ENCODE measurements at regions not wholly inside any gene's neighbourhood (a gene's known extent, or its start where the extent isn't known, plus 50 kb on each side); places are given as distances from the start of the nearest gene placed in this dataset.

DNA sequence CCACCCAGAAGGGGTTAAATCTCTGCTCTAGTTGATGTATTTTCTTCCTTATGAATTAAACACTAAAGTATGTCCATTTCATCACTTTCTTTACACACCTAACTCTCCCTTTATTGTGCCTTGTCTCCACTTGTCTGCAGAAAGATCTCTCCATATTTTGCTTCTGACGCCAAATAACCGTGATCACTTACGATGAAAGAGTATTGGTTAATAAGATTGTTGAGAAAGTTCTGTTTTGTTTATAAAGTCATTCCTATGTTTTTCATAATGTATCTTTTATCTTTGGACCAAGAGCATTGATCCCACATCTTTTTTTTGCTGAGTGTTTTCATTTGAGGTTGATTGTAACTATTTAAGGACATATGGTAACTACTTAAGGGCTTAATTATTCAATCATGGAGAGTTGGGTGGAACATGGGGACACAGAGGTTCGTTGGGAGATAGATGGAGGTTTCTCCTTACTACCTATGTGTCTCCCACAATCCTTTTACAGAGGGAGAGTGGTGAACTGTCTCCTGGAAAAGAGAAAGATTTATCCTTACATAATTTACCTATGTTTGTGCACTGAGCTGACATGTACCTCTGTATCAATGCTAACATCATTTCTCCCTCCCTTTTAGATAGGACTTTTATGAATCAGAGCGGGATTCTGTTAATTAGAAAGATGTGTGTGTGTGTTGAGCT lies 120.7 kb upstream of the SLC38A2 start:
- CTCF ChIA-PET: interaction anchor here (0.6 kb wide), 1 partner anchor 137 kb away, joined by 3 read pairs; no protein-coding TSS in a partner anchor
- no peak overlapping the region for H3K4me3 ChIP-seq (ENCODE audit: low read length)
- no TSS peak for BruUV-seq (replicated peaks)
- POLR2A ChIA-PET (ENCODE audit: unreplicated experiment): interaction anchor here (0.8 kb wide), 1 partner anchor 126 kb away, joined by 6 read pairs; no protein-coding TSS in a partner anchor
- H3K79me2 ChIP-seq (ENCODE audit: low read length): no peaks in the 10 kb centered on the region
- no peaks in the 10 kb centered on the region for H3K36me3 ChIP-seq (ENCODE audit: low read depth, low read length)
- H3K4me2 ChIP-seq (ENCODE audit: low read length): 0 out of 2 replicates have a peak overlapping the region, but pooled peaks have one; percentile 54
- TF ChIP-seq, protein P1, sequence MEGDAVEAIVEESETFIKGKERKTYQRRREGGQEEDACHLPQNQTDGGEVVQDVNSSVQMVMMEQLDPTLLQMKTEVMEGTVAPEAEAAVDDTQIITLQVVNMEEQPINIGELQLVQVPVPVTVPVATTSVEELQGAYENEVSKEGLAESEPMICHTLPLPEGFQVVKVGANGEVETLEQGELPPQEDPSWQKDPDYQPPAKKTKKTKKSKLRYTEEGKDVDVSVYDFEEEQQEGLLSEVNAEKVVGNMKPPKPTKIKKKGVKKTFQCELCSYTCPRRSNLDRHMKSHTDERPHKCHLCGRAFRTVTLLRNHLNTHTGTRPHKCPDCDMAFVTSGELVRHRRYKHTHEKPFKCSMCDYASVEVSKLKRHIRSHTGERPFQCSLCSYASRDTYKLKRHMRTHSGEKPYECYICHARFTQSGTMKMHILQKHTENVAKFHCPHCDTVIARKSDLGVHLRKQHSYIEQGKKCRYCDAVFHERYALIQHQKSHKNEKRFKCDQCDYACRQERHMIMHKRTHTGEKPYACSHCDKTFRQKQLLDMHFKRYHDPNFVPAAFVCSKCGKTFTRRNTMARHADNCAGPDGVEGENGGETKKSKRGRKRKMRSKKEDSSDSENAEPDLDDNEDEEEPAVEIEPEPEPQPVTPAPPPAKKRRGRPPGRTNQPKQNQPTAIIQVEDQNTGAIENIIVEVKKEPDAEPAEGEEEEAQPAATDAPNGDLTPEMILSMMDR (conservative IDR thresholded peaks at IDR 0.05; ENCODE audit: low read depth, low read length): no peak
- no peak for TF ChIP-seq EZH2 (IDR thresholded peaks at IDR 0.05; ENCODE audit: low read length, unreplicated experiment)
- H3K27me3 ChIP-seq (ENCODE audit: low read length): no peaks in the 10 kb centered on the region
- H3F3A ChIP-seq (ENCODE audit: low read length, unreplicated experiment): no peaks in the 10 kb centered on the region
- H3K9ac ChIP-seq (ENCODE audit: low read length): no peak overlapping the region; the same call in 1 of the 2 replicates
- H3K4me1 ChIP-seq (ENCODE audit: insufficient read depth, low read length): peaks cover 48% of the 10 kb centered on the region
- H2AFZ ChIP-seq (ENCODE audit: low read length): no peak overlapping the region
- no peaks in the 10 kb centered on the region for H4K20me1 ChIP-seq (ENCODE audit: low read length)
- intact Hi-C loops (cut with micrococcal nuclease): loop anchor here (2.0 to 5.0 kb wide), 4 partner anchors 20 to 184 kb away; no protein-coding TSS in a partner anchor
- H3K27ac ChIP-seq (ENCODE audit: low read length): peak overlapping the region; percentile 43
- H3K9me3 ChIP-seq (ENCODE audit: low read length): no peaks in the 10 kb centered on the region
- ATAC-seq (peak; percentile 7; the same call in 1 of the 2 replicates), DNase-seq (no peak)
- no peaks in the 10 kb centered on the region for H3K9me2 ChIP-seq (replicated peaks; ENCODE audit: low read length)

DNA sequence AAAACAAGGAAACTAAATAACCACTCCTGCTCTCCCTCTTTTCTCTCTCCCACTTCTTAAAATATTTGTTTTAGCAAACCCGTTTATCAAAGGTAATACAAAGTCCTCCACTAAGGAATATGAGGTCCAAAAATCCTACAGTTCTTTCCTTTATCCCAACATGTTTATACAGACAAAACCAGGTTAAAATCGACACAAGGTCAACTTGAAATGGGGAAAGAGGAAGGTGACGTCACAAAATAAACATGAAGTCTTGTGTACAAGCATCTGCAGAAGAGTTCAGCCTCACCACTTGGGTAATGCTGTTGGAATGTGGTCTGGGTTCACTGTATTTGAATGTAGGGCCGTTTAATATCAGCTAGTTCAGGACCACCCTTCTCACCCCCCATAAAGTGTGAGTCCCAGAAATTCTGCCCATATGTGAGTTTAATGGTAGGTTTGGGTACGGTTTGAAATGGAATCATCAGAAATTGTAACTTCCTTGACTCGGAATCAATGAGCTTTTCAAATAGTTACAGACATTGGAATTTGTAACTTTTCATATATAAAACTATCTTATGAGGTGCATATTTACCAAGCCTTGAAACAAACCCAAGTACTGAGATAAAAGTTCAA lies 120.0 kb upstream of the SLC38A2 start:
- POLR2A ChIA-PET (ENCODE audit: unreplicated experiment): no interaction called here
- intact Hi-C loops (cut with micrococcal nuclease): loop anchor here (2.0 to 5.0 kb wide), 4 partner anchors 20 to 185 kb away; no protein-coding TSS in a partner anchor
- DNase-seq: peak; percentile 89
- CTCF ChIA-PET: no interaction called here
- no peak overlapping the region for H2AFZ ChIP-seq (ENCODE audit: low read length)
- H3K4me1 ChIP-seq (ENCODE audit: insufficient read depth, low read length): peaks cover 48% of the 10 kb centered on the region
- H3K27me3 ChIP-seq (ENCODE audit: low read length): no peaks in the 10 kb centered on the region
- peak; percentile 53 for ATAC-seq
- H3K27ac ChIP-seq (ENCODE audit: low read length): peak overlapping the region; percentile 43
- TF ChIP-seq EZH2 (IDR thresholded peaks at IDR 0.05; ENCODE audit: low read length, unreplicated experiment) (no peak), EZH2phosphoT487 (IDR thresholded peaks at IDR 0.05; ENCODE audit: borderline replicate concordance, low read length) (no peak)
- TF ChIP-seq, protein P1 (conservative IDR thresholded peaks at IDR 0.05; ENCODE audit: low read depth, low read length): no peak
- no peaks in the 10 kb centered on the region for H4K20me1 ChIP-seq (ENCODE audit: low read length)
- BruUV-seq (replicated peaks): no TSS peak
- no peaks in the 10 kb centered on the region for H3K9me2 ChIP-seq (replicated peaks; ENCODE audit: low read length)
- no peak overlapping the region for H3K9ac ChIP-seq (ENCODE audit: low read length)
- H3K9me3 ChIP-seq (ENCODE audit: low read length): no peaks in the 10 kb centered on the region
- peak overlapping the region; percentile 54 for H3K4me2 ChIP-seq (ENCODE audit: low read length)
- no peaks in the 10 kb centered on the region for H3F3A ChIP-seq (ENCODE audit: low read length, unreplicated experiment)
- H3K4me3 ChIP-seq (ENCODE audit: low read length): no peak overlapping the region
- H3K36me3 ChIP-seq (ENCODE audit: low read depth, low read length): no peaks in the 10 kb centered on the region
- no peaks in the 10 kb centered on the region for H3K79me2 ChIP-seq (ENCODE audit: low read length)

GRCh38 chr12:46491548-46491947 lies 119.0 kb upstream of the SLC38A2 start:
- no peak overlapping the region for H3K27ac ChIP-seq (ENCODE audit: low read length)
- peaks cover 48% of the 10 kb centered on the region for H3K4me1 ChIP-seq (ENCODE audit: insufficient read depth, low read length)
- H2AFZ ChIP-seq (ENCODE audit: low read length): no peak overlapping the region
- BruUV-seq (replicated peaks): no TSS peak
- ChIA-PET POLR2A (ENCODE audit: unreplicated experiment) (no interaction called here), CTCF (no interaction called here)
- intact Hi-C loops (cut with micrococcal nuclease): loop anchor here (5.0 kb wide), 1 partner anchor 186 kb away; no protein-coding TSS in a partner anchor
- DNase-seq: no peak
- H3F3A ChIP-seq (ENCODE audit: low read length, unreplicated experiment): no peaks in the 10 kb centered on the region
- ATAC-seq: no peak
- no peaks in the 10 kb centered on the region for H3K36me3 ChIP-seq (ENCODE audit: low read depth, low read length)
- H3K9ac ChIP-seq (ENCODE audit: low read length): no peak overlapping the region
- H3K27me3 ChIP-seq (ENCODE audit: low read length): no peaks in the 10 kb centered on the region
- H3K9me2 ChIP-seq (replicated peaks; ENCODE audit: low read length): no peaks in the 10 kb centered on the region
- no peak overlapping the region for H3K4me3 ChIP-seq (ENCODE audit: low read length)
- H3K4me2 ChIP-seq (ENCODE audit: low read length): no peak overlapping the region
- H3K79me2 ChIP-seq (ENCODE audit: low read length): no peaks in the 10 kb centered on the region
- TF ChIP-seq, protein P1 (conservative IDR thresholded peaks at IDR 0.05; ENCODE audit: low read depth, low read length): no peak
- TF ChIP-seq EZH2phosphoT487 (IDR thresholded peaks at IDR 0.05; ENCODE audit: borderline replicate concordance, low read length) (no peak), EZH2 (IDR thresholded peaks at IDR 0.05; ENCODE audit: low read length, unreplicated experiment) (no peak)
- no peaks in the 10 kb centered on the region for H4K20me1 ChIP-seq (ENCODE audit: low read length)
- no peaks in the 10 kb centered on the region for H3K9me3 ChIP-seq (ENCODE audit: low read length)

Measured in PC-3 (cell line).